Suprapubic skin (tissue), 4 donors: ENCODE measurements at regions not wholly inside any gene's neighbourhood (a gene's known extent, or its start where the extent isn't known, plus 50 kb on each side); places are given as distances from the start of the nearest gene placed in this dataset.

Source experiments
- POLR2A ChIP-seq, 2 donors: fragments of 450-650 bp; IDR thresholded peaks; one replicate each; pipeline ENCODE4 v1.6.1; 2017; ENCODE audit warnings: antibody characterized with exemption in 2 of 2, mild to moderate bottlenecking in 2 of 2, moderate library complexity in 2 of 2
- POLR2AphosphoS5 ChIP-seq, 3 donors: sonication (generic); formaldehyde crosslinking; IDR thresholded peaks; one replicate each; pipeline ENCODE4 v1.6.1; 2017; ENCODE audit warnings: antibody characterized with exemption in 3 of 3
- TF ChIP-seq, protein P1 (sequence below), 2 donors: fragments of 200-600 bp in 1 of 2; fragments of 450-650 bp in 1 of 2; sonication (generic) in 1 of 2; IDR thresholded peaks; one replicate each; pipeline ENCODE4 v1.5.1; 2016 to 2019; ENCODE audit warnings: antibody characterized with exemption in 2 of 2, mild to moderate bottlenecking in 1 of 2, moderate library complexity in 1 of 2

GRCh38 chr12:98085046-98085755, 430.2 kb upstream of the TMPO start:
- TF ChIP-seq POLR2AphosphoS5 (IDR thresholded peaks at IDR 0.05) (no peak), POLR2A (IDR thresholded peaks at IDR 0.05) (no peak)
- TF ChIP-seq, protein P1, sequence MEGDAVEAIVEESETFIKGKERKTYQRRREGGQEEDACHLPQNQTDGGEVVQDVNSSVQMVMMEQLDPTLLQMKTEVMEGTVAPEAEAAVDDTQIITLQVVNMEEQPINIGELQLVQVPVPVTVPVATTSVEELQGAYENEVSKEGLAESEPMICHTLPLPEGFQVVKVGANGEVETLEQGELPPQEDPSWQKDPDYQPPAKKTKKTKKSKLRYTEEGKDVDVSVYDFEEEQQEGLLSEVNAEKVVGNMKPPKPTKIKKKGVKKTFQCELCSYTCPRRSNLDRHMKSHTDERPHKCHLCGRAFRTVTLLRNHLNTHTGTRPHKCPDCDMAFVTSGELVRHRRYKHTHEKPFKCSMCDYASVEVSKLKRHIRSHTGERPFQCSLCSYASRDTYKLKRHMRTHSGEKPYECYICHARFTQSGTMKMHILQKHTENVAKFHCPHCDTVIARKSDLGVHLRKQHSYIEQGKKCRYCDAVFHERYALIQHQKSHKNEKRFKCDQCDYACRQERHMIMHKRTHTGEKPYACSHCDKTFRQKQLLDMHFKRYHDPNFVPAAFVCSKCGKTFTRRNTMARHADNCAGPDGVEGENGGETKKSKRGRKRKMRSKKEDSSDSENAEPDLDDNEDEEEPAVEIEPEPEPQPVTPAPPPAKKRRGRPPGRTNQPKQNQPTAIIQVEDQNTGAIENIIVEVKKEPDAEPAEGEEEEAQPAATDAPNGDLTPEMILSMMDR (IDR thresholded peaks at IDR 0.05) = no peak
